ENCODE measurements at regions not wholly inside any gene's neighbourhood (a gene's known extent, or its start where the extent isn't known, plus 50 kb on each side); places are given as distances from the start of the nearest gene placed in this dataset.

GRCh38 chr15:66649235-66649984 lies 52.6 kb upstream of the SMAD6 start:
- no peak for TF ChIP-seq CTCF (IDR thresholded peaks at IDR 0.05; ENCODE audit: low read depth, low read length, missing control alignments)
- H3K4me3 ChIP-seq (ENCODE audit: low read depth, low read length) = no peak overlapping the region
- in situ Hi-C loops (cut with HindIII; ENCODE audit: low sequenced_read_pairs) = no loop called here
- no peak for DNase-seq (ENCODE audit: low read depth)

GRCh38 chr15:66650433-66650832 lies 51.6 kb upstream of the SMAD6 start:
- no peak for DNase-seq (ENCODE audit: low read depth)
- no peak for TF ChIP-seq CTCF (IDR thresholded peaks at IDR 0.05; ENCODE audit: low read depth, low read length, missing control alignments)
- in situ Hi-C loops (cut with HindIII; ENCODE audit: low sequenced_read_pairs) = no loop called here
- H3K4me3 ChIP-seq (ENCODE audit: low read depth, low read length) = no peak overlapping the region

- in situ Hi-C loops (cut with HindIII; ENCODE audit: low sequenced_read_pairs) = no loop called here
- no peak for TF ChIP-seq CTCF (IDR thresholded peaks at IDR 0.05; ENCODE audit: low read depth, low read length, missing control alignments)
- no peak overlapping the region for H3K4me3 ChIP-seq (ENCODE audit: low read depth, low read length)
- DNase-seq (ENCODE audit: low read depth) = no peak
These were observed 50.8 kb upstream of the SMAD6 start for GRCh38 chr15:66651198-66651597.

GRCh38 chr15:66651913-66652642 lies 50.0 kb upstream of the SMAD6 start:
- no peak for DNase-seq (ENCODE audit: low read depth)
- no peak overlapping the region for H3K4me3 ChIP-seq (ENCODE audit: low read depth, low read length)
- in situ Hi-C loops (cut with HindIII; ENCODE audit: low sequenced_read_pairs) = no loop called here
- no peak for TF ChIP-seq CTCF (IDR thresholded peaks at IDR 0.05; ENCODE audit: low read depth, low read length, missing control alignments)

All from astrocyte of the cerebellum (primary cell).